Ovary (tissue), 7 donors: ENCODE measurements at regions not wholly inside any gene's neighbourhood (a gene's known extent, or its start where the extent isn't known, plus 50 kb on each side); places are given as distances from the start of the nearest gene placed in this dataset.
A peak's percentile ranks its signal among the peaks of the same experiment; 100 is the strongest.

Source experiments
- DNase-seq, 5 donors: peaks; one replicate each; pipeline ENCODE4 v3.0.0-alpha.2; 2019 to 2020
- H3K27ac ChIP-seq, 2 donors: fragments of 200-600 bp; one replicate each; pipeline versions ENCODE4 v1.5.1 to v1.8.0; 2019 to 2022
- H3K27me3 ChIP-seq: fragments of 200-600 bp; one replicate; pipeline ENCODE4 v1.8.0; 2022
- H3K36me3 ChIP-seq: fragments of 200-600 bp; sonication (generic); one replicate; pipeline ENCODE4 v1.5.1; 2019
- H3K4me1 ChIP-seq: one replicate; pipeline ENCODE4 v1.8.1; 2013; ENCODE audit warnings: mild to moderate bottlenecking, moderate library complexity; ENCODE audit not compliant: insufficient read depth
- H3K4me3 ChIP-seq: fragments of 200-600 bp; sonication (generic); one replicate; pipeline ENCODE4 v1.5.1; 2017
- H3K9me3 ChIP-seq, 2 donors: fragments of 200-600 bp in 1 of 2; sonication (generic) in 1 of 2; one replicate each; pipeline versions ENCODE4 v1.5.1 to v1.8.1; 2013 to 2019; ENCODE audit warnings: mild to moderate bottlenecking in 1 of 2, moderate library complexity in 1 of 2
- CTCF ChIP-seq, 3 donors: fragments of 450-650 bp in 2 of 3; fragments of 200-600 bp in 1 of 3; IDR thresholded peaks; one replicate each; pipeline versions ENCODE4 v1.5.1 to v1.8.0; 2016 to 2022; ENCODE audit warnings: antibody characterized with exemption in 3 of 3, mild to moderate bottlenecking in 1 of 3
- EP300 ChIP-seq: sonication (generic); formaldehyde crosslinking; IDR thresholded peaks from one replicate; pipeline ENCODE4 v1.6.1; 2017; ENCODE audit warnings: antibody characterized with exemption
- POLR2A ChIP-seq: fragments of 450-650 bp; IDR thresholded peaks from one replicate; pipeline ENCODE4 v1.6.1; 2017; ENCODE audit warnings: antibody characterized with exemption, mild to moderate bottlenecking, moderate library complexity
- WGBS, 3 donors: extraction: QIAGEN DNeasy Blood & Tissue Kit in 1 of 3; methylation state at CpG; one replicate each; pipeline versions ENCODE4 v1.1.5 to v1.1.7; 2013 to 2017; 5-methylcytosine and 5-hydroxymethylcytosine counted together
- intact Hi-C, 4 donors: fragments of 100-400 bp; cut with DNase I; formaldehyde crosslinking; loops; one replicate each; pipeline versions ENCODE4 v1.11.0 to v1.15.1; 2022 to 2023
- donor health status: DM: no; HTN: no; CAD: no; lungs with moderate emphysema.
- donor health status: DM: no; HTN: no; CAD: no.
- donor health status: Bipolar disorder and iron deficiency.
- donor health status: DM: no; HTN: no; CAD: no.
- donor health status: DM: yes; HTN: yes; CAD: no.

- no peak for DNase-seq
- H3K27me3 ChIP-seq, result no peaks in the 10 kb centered on the region
- H3K9me3 ChIP-seq, result no peaks in the 10 kb centered on the region
- H3K4me1 ChIP-seq, result peaks cover 7% of the 10 kb centered on the region
- no peak for TF ChIP-seq EP300
- no peak for TF ChIP-seq CTCF (IDR thresholded peaks at IDR 0.05)
- no peak for TF ChIP-seq POLR2A
- no peak overlapping the region for H3K4me3 ChIP-seq
- 91 to 93% (median 91%) methylated on average over 4 of the region's 4 CpGs for WGBS, 3 donors
- H3K27ac ChIP-seq, result no peak overlapping the region
- no peaks in the 10 kb centered on the region for H3K36me3 ChIP-seq
- intact Hi-C loops, result no loop called here
Measured at GRCh38 chr2:216571909-216572513, 61.2 kb upstream of the IGFBP2 start.

GRCh38 chr2:216572582-216573578 lies 60.3 kb upstream of the IGFBP2 start:
- WGBS, 3 donors, result 56 to 58% (median 57%) methylated on average over 12 of the region's 12 CpGs
- Histone ChIP-seq H3K9me3 (no peaks in the 10 kb centered on the region), H3K4me1 (peaks cover 7% of the 10 kb centered on the region), H3K27ac (no peak overlapping the region), H3K36me3 (no peaks in the 10 kb centered on the region), H3K27me3 (no peaks in the 10 kb centered on the region), H3K4me3 (no peak overlapping the region)
- peak; percentile 51 to 76 (median 74) for DNase-seq
- TF ChIP-seq EP300, result peak; percentile 40
- no peak for TF ChIP-seq POLR2A
- no peak for TF ChIP-seq CTCF (IDR thresholded peaks at IDR 0.05)
- intact Hi-C loops, result no loop called here

- peaks cover 7% of the 10 kb centered on the region for H3K4me1 ChIP-seq
- TF ChIP-seq CTCF (IDR thresholded peaks at IDR 0.05) (no peak), POLR2A (no peak), EP300 (no peak)
- peak in 1 of 5 donors; percentile 29 for DNase-seq
- H3K27me3 ChIP-seq, result no peaks in the 10 kb centered on the region
- H3K9me3 ChIP-seq, result no peaks in the 10 kb centered on the region
- H3K4me3 ChIP-seq, result no peak overlapping the region
- no peaks in the 10 kb centered on the region for H3K36me3 ChIP-seq
- H3K27ac ChIP-seq, result no peak overlapping the region
- intact Hi-C loops, result no loop called here
- WGBS, 3 donors, result 27 to 37% (median 35%) methylated on average over 2 of the region's 2 CpGs
Measured at GRCh38 chr2:216574046-216574445, 59.2 kb upstream of the IGFBP2 start.

- H3K9me3 ChIP-seq, result no peaks in the 10 kb centered on the region
- no peaks in the 10 kb centered on the region for H3K27me3 ChIP-seq
- no peak for DNase-seq
- no peak overlapping the region for H3K4me3 ChIP-seq
- WGBS, 3 donors, result 34 to 63% (median 56%) methylated on average over 3 of the region's 3 CpGs
- H3K4me1 ChIP-seq, result peaks cover 7% of the 10 kb centered on the region
- TF ChIP-seq CTCF (IDR thresholded peaks at IDR 0.05) (no peak), POLR2A (no peak), EP300 (no peak)
- H3K36me3 ChIP-seq, result no peaks in the 10 kb centered on the region
- H3K27ac ChIP-seq, result no peak overlapping the region
- intact Hi-C loops, result no loop called here
Measured at GRCh38 chr2:216574586-216574985, 58.6 kb upstream of the IGFBP2 start.
